CD4-positive, alpha-beta T cell treated with Interferon gamma for 1 hour (primary cell): ENCODE measurements at regions not wholly inside any gene's neighbourhood (a gene's known extent, or its start where the extent isn't known, plus 50 kb on each side); places are given as distances from the start of the nearest gene placed in this dataset.
"Not testable (repeated sequence)": the region's sequence is repeated elsewhere in the genome, so short reads cannot be mapped to it uniquely, and the experiment has no call there.

Experiments
- DNase-seq: peaks from one replicate; pipeline ENCODE4 v3.0.0-alpha.2; 2020

DNA sequence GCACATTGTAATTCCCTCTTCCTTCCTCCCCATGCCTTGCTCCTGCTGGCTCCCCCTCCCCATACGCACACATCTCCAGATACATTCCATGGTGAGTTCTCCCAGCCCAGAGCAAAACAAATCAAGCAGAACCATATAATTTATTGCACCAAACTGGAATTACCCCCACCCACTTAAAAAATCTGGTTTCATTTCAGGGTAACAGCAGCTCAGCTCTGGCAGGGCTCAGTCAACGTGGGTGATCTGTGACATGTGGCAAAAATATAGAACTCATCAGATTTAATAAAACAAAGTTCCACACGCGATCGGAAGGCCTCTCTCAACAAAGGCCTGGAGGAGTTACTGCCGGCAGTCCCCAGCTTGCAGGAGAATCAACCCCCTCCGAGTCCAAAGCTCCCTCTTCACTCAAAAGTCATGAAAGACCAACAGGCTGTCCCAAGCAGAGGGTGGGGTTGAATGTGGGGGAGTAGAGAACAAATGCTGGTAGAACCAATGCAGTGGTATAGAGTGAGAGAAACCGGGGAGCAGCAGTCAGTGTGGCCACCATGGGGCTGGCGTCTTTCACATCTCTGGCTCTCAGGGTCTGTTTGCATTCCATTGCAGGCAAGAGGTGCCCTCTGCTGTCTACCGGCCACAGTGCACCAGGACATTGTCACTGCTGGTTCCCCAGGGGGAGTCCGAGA lies 323.3 kb upstream of the NT5E start:
- DNase-seq, result no peak

DNA sequence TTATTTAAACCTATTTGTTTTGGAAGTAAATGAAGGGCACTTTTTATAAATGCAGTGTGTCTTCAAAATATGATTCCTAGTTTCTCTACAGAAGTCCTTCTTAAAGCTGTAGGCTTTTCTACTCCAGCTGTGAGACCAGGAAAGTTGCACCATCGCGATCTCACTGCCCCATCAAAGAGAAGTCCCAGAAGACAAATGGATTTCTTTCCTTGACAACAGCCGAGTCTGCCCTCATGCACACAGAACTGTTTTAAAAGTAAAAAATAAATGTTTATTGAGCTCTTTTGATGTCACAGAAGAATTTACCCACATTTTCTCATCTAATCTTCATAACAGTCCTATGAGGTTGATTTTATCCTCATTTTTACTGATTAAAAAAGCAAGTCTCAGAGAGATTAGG lies 324.4 kb upstream of the NT5E start:
- no peak for DNase-seq

DNA sequence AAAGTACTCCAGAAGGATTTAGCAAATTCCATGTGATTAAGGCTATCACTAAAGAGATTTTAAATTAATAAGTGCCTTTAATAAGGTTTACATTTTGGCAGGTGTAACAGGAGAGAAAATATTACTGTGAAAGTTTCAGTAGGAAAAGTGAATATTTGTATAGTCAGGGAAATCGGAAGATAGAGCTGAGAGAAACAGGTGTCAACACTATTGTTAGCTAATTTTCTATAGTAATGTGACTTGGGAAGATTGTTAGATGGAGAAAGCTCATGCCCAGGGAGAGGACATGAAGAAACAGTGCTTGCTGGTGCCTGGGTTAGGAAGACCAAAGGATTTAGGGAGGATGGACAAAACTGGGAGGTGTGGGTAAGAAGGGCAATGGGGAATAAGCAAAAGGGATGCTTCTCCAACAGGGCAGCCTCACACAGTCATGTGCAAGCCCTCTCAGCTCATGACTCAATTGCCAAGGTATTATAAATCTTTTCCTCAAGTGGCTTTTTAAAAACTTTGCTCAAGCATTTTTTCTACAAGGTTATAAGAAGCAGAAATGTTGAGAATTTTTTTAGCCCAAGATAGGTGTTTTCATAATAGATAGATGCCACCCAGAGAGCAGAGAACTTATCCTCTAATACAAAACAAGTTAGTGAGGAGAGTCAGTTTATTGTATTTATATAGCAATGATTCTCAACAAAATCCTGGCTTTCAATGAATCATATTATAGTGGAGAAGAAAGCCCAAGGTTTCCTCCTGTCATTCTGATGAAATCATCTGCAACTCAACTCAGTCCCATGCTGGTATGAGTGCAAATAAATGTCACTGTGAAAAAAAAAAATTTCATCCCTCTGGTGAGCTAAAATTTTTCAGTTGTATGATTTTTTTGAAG lies 325.2 kb upstream of the NT5E start:
- DNase-seq, result no peak

DNA sequence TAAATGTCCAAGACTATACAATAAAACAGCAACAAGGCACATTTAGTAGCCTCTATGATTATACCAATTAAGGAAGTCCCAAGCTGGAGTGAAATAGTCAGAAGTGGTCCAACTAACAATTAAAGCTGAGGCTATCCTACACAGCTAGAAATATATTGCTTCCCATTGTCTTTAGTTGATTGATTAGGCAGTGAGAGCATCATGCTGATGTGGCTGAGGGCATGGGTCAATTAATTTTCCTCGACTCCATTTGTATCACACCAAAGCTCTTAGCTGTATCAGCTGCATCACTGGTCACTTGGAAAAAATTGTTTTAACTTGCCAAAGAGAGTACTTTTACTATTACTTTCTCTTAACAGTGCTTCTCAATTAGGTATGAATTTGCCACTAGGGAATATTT lies 328.7 kb upstream of the NT5E start:
- no peak for DNase-seq

DNA sequence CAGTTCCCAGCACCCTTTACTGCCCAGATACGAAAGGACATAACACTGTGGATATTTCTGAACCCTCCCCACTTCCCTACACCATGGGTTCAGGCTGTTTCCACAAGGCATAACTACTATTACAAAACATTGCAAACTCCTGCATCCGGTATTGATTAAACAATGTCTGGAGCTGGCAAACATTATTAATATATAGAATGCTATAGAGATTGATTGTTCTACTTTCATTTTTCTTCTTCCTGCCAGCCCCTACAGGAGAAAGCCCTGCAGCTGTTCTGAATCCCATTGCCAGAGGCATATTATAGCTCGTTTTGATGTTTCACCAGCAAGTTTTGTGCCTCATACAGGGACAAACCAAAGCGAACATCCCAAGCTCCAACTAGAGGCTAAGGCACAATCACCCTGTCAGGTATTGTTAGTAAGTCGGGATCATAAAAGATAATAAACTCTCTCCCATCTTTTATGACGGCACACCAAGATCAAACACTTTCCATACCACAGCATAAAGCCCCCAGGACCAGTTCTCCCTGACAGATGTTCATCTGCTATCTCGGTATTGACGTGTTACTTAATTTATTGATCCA lies 331.1 kb upstream of the NT5E start:
- no peak for DNase-seq

DNA sequence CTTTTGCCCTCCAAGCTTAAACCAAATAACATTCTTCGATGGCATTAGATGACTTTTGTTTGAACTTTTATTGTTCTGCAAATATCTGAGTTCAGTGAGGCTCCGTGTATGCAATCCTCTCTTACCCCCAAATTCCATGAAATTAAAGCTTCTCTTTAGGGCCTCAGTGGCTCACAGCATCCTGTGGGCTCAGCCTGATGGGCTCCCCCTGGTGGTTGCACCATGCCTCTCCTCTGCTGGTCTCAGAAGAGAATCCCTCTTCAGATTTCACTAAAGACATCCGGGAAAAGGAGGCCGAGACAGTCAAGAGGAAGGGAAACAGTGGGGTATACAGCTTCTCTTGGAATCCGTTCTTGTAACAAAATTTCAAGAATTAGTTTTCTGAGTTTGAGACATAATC lies 331.6 kb upstream of the NT5E start:
- DNase-seq, result no peak

DNA sequence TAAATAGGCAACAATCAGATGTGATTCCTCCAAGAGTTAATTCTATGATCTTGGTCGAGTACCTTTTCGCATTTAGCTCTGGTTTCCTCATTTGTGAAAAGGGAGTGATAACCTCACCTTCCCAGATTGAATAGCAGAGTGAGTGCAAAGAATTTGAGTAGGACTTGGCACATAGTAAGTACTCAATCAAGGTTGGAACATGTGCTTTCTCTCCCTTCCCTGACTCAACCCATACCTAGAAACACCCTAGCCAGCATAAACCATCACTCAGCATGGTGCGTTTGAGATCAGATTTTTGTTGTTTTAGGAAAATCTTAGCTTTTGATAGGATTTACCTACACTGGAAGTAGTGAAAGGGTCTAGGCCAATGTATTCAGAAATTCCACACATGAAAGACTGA lies 333.4 kb upstream of the NT5E start:
- no peak for DNase-seq

DNA sequence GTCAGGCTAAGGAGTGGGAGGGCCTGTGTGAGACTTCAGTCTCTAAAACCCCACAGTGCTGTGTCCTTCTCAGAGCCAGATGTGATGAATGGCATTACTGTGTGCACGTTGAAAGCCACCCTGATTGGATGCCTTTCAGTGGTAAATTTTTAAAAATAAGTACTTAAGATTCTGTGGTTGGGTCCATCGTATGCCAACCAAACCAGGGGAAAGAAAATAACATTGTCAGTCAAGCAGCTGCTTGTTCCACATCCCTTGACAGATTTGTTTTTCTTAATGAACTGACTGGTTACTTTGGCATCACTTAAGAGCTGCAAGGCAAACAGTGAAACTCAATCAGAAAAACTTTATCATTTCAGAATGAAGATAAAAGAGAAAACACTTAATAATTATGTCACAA lies 334.0 kb upstream of the NT5E start:
- no peak for DNase-seq

DNA sequence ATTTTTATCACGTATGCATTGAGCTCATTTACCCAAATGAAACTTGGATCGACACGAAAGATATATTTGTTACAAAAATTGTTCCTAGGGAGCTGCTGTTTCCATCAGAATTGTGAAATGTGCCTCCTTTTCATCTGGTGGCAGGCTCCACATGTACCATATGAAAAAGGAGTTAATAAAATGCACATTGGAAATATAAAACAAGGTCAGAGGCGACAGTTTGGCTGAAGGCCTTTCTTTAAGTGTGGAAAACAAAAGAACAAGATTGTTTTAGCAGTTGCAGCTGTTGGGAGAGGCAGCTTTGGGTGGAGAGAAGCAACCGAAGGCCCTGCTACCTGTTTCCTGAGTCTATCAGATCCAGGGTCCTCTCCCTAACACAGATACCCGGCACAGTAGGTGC lies 334.5 kb upstream of the NT5E start:
- no peak for DNase-seq

DNA sequence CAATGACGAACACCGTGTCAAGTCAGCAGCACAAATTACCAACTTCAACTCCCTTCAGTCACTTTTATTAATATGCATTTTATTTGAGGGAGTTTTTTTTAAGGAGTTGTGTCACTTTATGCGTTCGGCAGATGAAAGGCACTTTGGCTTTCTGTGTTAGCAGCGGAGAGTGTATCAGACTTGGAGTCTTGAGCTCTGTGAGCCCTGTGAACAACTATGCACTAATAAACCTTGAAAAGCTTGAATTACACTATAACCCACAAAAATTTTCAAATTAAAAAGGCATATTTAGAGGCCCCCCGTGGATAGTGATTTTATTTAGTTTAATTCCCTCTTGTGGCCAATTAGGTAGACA lies 335.3 kb upstream of the NT5E start:
- no peak for DNase-seq

DNA sequence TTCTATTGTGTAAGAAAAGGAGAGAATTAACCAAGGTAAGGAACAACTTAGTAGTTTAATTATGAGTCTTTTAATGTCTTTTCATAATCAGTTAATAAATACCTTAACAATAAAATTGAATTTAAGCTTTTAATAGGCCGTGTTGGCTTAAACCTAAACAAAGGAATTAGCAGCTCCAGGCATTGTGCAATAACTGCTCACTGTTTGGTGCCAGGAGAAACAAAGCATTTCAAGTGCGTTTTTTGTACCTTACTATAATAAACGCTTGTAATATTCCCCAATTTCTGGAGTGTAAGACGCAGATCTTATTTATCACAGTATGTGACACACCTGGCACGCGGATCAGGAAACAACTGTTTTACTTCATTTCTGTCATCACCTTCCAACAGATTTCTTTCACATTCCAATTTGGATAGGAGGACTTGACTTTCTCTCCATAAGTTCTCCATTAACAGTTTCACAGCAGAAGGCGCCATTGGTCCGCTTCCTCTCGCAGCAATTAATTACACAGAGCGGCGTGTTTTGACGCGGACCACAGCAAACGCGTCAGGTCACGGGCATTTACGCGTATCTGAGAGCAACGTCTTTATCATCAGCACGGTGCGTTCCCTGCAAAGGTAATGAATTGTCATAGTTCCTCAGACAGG lies 335.8 kb upstream of the NT5E start:
- DNase-seq, result no peak

DNA sequence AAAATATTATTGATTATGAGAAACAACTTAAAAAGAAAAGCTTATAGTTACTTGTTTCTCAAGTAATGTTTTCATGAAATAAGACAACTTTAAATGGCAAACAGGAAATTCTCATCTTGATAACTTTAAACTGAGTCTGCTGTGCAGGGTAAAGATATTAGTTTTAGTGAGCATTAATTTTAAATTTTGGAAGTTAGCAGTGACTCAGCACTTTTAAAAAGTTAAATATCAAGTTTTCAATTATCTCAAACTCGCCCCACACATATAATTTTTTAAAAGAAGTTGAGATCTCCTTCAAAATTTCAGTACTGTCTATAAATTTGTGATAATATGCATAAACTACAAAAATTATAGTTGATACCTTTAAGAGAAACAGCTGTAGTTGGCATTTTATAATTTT lies 337.3 kb upstream of the NT5E start:
- DNase-seq, result no peak

DNA sequence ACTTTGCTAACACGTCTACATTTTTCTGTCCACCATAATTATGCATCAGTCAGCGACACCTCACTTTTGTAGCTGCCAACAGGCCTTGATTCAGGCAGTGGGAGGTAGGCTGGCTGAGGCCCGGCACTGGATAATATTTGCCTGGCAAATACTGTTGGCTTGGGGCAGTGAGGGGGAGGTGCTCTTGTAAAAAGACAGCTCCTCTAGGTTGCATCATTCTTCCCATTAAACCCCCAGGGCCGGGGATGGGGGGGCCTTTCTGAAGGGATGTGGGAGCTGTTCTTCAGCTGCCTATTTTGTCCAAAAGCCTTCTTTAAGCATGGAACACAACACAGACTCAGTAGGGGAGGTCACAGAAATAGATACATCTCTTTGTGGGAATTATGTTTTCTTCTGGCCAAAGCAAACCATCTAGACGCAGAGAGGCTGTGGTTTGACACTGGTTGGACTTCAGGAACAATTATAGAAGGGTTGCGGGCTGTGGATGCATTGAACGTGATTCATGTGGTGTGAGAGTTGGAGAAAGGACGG lies 338.3 kb upstream of the NT5E start:
- DNase-seq, result no peak

DNA sequence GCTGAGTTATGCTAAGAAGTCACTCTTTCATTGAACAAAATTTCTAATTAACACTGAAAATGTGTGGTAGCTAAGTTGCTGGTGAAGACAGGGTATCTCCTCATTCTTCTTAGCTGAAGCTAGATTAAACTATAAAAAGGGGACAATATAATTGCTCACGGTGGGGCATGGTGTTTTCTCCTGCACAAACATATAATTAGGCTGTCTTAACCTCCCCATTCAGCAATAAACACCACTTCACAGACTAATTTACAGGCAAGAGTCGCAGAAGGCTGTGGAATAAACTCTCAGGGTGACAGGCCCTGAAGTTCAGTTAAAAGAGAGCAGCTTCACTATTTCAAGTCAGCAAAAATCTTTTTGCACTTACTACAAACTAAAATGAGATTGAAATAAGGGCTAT lies 338.9 kb upstream of the NT5E start:
- no peak for DNase-seq

DNA sequence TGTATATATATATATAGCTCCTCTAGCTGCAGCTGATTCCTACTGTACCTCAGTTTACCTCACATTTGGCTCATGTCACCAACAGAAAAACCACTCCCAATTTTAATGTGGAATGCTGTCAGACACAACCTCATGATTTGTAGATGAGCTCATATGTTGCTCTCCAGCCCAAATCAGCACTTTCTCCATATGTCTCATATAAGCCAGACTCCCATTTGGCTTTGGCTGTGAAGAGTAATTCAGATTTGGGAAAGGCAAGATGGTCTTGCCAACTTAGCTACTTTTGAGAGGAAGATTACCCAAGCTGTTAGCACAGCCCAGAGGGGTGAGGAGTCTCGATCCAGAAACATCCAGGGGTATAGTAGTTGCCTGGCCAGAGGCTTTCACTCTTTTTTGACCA lies 342.2 kb upstream of the NT5E start:
- no peak for DNase-seq

DNA sequence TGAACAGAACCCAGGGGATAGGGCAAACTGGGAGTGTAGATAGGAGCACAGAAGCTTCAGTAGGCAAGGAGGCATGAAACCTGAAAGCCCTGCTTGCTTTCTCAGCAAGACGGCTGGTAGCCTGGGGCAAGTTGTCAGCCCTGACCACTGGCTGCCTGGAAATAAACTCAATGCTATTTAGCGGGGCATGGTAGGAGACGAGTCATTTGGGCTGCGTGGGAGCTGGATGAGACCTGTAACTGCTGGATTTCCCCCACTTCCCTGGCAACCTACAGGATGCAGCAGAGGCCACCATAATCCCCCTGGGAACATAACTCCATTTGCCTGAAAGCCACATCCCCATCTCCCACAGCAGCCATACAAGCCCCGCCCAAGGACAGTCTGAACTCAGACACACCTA lies 332.6 kb upstream of the TBX18 start:
- DNase-seq, result no peak

DNA sequence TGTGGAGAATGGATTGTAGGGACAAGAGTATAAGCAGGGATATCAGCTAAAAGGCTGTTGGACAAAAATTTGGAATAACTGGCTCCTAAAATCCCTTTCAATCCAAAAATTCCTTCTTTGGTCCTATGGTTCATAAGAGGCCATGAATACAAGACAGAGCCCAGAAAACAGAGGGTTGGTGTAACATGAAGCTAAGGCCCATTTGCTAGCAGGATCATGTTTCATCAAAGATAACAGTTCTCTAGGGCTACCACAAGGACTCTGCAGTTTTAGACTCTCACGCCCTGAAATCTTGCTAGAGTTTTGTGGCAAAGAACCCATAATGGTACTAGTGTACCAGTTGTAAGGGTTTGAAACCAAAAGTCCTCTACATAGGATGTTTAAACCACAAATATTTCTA lies 327.8 kb upstream of the TBX18 start:
- no peak for DNase-seq

DNA sequence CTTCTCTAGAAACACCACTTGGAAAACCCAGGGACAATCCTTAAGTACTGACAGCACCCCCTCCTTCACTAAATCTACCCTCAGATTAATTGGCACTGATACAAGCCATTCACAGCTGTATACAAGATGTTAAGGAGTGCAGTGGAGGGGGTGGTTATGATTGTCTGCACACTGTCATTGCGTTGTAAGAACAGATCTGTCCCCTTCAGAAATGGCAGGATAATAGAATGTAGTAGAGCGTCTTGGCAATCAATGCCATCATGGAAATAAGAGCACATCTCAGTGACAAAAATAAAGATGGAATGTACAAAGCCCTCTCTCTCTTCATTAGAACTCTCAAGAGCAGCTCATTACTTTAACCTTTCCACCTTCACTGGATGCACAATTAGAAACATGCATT lies 324.9 kb upstream of the TBX18 start:
- DNase-seq, result no peak

DNA sequence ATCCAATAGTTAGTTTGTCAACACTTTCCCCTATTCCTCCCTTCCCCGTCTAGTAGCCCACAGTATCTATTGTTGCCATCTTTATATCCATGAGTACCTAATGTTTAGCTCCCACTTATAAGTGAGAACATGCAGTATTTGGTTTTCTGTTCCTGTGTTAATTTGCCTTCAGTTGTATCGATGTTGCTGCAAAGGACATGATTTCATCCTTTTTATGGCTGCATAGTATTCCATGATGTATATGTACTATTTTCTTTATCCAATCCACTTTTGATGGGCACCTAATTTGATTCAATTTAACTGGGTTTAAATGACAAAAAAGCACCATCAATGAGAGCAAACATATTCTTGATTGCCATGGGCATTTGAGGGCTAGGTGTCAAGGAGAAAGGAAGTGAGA lies 321.5 kb upstream of the TBX18 start:
- no peak for DNase-seq

DNA sequence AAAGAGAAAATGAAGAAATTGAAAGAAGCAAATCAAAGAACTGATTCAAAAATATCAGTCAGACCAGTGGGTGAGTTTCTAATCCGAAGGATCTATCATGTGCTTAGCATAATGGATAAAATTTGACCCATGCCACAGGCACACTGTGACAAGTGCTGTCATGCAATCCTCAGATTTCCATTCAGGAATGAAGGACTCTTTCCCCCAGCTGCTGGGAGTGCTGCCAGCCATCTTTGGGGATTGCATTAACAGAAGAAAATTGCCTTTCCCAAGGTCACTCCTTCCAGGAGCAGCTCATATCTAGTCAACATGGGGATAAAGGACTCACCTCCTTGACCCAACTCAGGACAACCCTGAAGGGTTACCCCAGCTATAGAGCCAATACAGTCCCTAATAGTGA lies 316.7 kb upstream of the TBX18 start:
- DNase-seq, result no peak

DNA sequence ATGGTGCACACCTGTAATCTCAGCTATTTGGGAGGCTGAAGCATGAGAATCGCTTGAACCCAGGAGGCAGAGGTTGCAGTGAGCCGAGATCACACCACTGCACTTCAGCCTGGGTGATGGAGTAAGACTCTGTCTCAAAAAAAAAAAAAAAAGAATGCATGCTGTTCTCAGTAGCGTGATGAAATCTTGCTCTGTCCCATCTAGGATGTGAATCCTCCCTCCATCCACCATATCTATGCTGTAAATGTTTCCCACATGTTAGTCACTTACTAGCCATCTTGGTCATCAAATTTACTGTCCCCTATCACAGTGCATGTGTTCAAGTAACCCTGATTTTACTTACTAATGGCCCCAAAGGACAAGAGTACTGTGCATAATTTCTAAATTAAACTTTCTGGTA lies 315.4 kb upstream of the TBX18 start:
- DNase-seq, result no peak

DNA sequence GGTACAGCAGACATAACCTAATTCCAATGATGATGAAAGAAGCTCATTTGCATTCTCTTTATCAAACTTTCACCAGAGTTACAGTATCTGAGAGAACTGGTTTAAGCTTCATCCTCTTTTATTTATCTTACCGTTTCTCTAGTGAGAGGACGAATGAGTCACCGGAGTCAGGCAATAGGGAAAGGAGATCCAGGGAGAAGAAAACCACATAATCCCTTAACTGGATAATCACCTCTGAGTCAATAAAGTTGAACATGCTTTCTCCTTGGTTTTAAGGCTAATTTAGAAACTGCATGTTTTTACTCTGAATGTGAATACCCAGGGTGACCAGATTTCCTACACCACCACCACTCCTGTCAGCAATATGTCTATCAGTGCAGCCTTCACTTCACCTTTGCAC lies 313.7 kb upstream of the TBX18 start:
- DNase-seq, result no peak

DNA sequence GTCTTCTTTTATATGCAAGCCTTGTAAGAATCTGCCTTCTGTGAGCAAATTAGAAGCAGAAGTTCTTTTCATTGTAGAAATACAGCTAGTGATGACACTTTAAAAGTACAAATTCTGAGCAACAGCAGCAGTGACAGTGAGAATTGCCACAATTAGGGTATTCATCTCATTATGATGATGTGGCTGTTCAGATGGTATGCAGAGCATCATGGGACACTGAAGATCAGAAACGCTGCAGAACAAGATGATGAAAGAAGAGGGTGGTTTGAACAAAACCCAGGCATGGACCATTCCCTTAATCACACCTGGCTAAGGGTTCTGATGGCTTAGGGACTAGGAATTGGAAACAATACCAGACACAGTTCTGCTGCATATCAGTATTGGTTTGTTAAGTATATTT lies 312.7 kb upstream of the TBX18 start:
- no peak for DNase-seq

DNA sequence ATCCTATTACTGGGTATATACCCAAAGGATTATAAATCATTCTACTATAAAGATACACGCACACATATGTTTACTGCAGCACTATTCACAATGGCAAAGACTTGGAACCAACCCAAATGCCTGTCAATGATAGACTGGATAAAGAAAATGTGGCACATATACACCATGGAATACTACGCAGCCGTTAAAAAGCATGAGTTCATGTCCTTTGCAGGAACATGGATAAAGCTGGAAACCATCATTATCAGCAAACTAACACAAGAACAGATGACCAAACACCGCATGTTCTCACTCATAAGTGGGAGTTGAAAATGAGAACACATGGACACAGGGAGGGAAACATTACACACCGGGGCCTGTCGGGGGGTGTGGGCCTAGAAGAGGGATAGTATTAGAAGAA lies 307.4 kb upstream of the TBX18 start:
- DNase-seq, result not testable (repeated sequence)
